ENCODE measurements at regions not wholly inside any gene's neighbourhood (a gene's known extent, or its start where the extent isn't known, plus 50 kb on each side); places are given as distances from the start of the nearest gene placed in this dataset.

- ChIA-PET CTCF (no interaction called here), POLR2A (ENCODE audit: unreplicated experiment) (no interaction called here)
- H3K36me3 ChIP-seq (ENCODE audit: low read depth) = no peaks in the 10 kb centered on the region
- TF ChIP-seq, protein P1, sequence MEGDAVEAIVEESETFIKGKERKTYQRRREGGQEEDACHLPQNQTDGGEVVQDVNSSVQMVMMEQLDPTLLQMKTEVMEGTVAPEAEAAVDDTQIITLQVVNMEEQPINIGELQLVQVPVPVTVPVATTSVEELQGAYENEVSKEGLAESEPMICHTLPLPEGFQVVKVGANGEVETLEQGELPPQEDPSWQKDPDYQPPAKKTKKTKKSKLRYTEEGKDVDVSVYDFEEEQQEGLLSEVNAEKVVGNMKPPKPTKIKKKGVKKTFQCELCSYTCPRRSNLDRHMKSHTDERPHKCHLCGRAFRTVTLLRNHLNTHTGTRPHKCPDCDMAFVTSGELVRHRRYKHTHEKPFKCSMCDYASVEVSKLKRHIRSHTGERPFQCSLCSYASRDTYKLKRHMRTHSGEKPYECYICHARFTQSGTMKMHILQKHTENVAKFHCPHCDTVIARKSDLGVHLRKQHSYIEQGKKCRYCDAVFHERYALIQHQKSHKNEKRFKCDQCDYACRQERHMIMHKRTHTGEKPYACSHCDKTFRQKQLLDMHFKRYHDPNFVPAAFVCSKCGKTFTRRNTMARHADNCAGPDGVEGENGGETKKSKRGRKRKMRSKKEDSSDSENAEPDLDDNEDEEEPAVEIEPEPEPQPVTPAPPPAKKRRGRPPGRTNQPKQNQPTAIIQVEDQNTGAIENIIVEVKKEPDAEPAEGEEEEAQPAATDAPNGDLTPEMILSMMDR (conservative IDR thresholded peaks at IDR 0.05) = no peak
- no peak for TF ChIP-seq EZH2 (IDR thresholded peaks at IDR 0.05; ENCODE audit: low read depth)
- intact Hi-C loops (cut with micrococcal nuclease; ENCODE audit: unreplicated experiment) = no loop called here
- no peaks in the 10 kb centered on the region for H3F3A ChIP-seq (ENCODE audit: insufficient read depth, low read depth)
- no peaks in the 10 kb centered on the region for H3K4me1 ChIP-seq (replicated peaks; ENCODE audit: insufficient read depth)
- no peak overlapping the region for H2AFZ ChIP-seq
- peaks cover 3% of the 10 kb centered on the region; the same call in 1 of the 2 replicates for H3K27me3 ChIP-seq (ENCODE audit: insufficient read depth, low read depth)
- H3K4me3 ChIP-seq = no peak overlapping the region
- H3K4me2 ChIP-seq = no peak overlapping the region
- no peaks in the 10 kb centered on the region for H3K79me2 ChIP-seq (ENCODE audit: low read depth)
- DNase-seq = no peak
- no TSS peak for BruUV-seq (replicated peaks)
- H3K9me3 ChIP-seq (ENCODE audit: insufficient read depth, low read depth) = no peaks in the 10 kb centered on the region
- H3K9me2 ChIP-seq (ENCODE audit: insufficient read depth) = no peaks in the 10 kb centered on the region
- H4K20me1 ChIP-seq (ENCODE audit: insufficient read depth) = no peaks in the 10 kb centered on the region
- H3K27ac ChIP-seq = no peak overlapping the region
Observed at GRCh38 chr1:104929280-104929679, 1179.6 kb downstream of the AMY1C start.

DNA sequence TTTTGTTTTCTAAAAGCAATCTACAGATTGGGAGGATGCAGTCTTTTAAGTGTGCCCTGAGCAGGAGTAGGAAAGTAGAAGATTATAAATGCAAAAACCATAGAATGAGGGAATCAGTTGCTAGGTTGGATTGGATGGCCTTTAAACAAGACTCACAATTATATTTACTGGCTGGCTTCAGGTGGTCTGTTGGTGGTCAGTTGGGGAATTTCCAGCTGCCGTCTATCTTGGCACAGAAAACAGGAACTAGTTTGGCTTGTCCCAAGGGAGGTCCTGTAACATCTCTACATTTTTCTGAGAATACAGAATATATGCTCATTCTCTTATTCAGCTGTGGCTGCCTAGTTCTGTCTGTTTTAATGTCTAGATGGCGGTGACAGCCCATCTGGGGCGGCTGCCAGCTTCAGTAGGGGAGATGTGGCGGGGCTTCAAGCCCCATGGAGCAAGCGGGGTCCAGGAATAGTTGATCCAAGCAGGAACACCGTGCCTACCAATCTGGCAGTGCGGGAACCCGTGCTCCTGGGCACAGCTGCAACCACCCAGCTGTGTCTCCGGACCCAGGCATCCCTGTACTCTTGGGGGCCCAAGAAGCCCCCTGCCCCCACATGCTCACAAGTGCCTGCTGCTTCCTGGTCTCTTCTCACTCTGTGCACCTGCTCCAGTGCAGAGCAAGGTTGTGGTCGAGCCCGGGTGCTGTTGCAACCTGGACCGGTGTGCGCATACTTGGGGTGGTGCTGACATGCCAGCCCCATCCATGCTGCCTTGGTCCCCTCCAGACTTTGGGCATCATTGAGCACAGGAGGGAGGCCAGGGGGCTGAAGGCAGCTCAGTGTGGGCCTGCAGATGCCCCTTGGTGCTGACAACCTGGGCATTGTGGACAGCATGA lies 1182.6 kb downstream of the AMY1C start:
- Histone ChIP-seq H3K4me3 (no peak overlapping the region), H3K79me2 (ENCODE audit: low read depth) (no peaks in the 10 kb centered on the region), H3K27ac (no peak overlapping the region), H3K9me3 (ENCODE audit: insufficient read depth, low read depth) (no peaks in the 10 kb centered on the region), H3F3A (ENCODE audit: insufficient read depth, low read depth) (no peaks in the 10 kb centered on the region), H4K20me1 (ENCODE audit: insufficient read depth) (no peaks in the 10 kb centered on the region), H3K27me3 (ENCODE audit: insufficient read depth, low read depth) (peaks cover 4% of the 10 kb centered on the region; the same call in 1 of the 2 replicates), H3K9me2 (ENCODE audit: insufficient read depth) (no peaks in the 10 kb centered on the region), H2AFZ (no peak overlapping the region), H3K4me1 (replicated peaks; ENCODE audit: insufficient read depth) (no peaks in the 10 kb centered on the region), H3K36me3 (ENCODE audit: low read depth) (no peaks in the 10 kb centered on the region), H3K4me2 (no peak overlapping the region)
- no peak for TF ChIP-seq EZH2 (IDR thresholded peaks at IDR 0.05; ENCODE audit: low read depth)
- TF ChIP-seq, protein P1 (conservative IDR thresholded peaks at IDR 0.05) = no peak
- intact Hi-C loops (cut with micrococcal nuclease; ENCODE audit: unreplicated experiment) = no loop called here
- BruUV-seq (replicated peaks) = no TSS peak
- no peak for DNase-seq
- ChIA-PET POLR2A (ENCODE audit: unreplicated experiment) (no interaction called here), CTCF (no interaction called here)

GRCh38 chr1:104932949-104933679 lies 1183.4 kb downstream of the AMY1C start:
- no peak overlapping the region for H3K4me3 ChIP-seq

More at GRCh38 chr1:104932949-104933679, 1183.4 kb downstream of the AMY1C start:
- Histone ChIP-seq H3K9me2 (ENCODE audit: insufficient read depth) (no peaks in the 10 kb centered on the region), H3K4me2 (no peak overlapping the region), H3K27ac (no peak overlapping the region), H3F3A (ENCODE audit: insufficient read depth, low read depth) (no peaks in the 10 kb centered on the region), H2AFZ (no peak overlapping the region), H3K4me1 (replicated peaks; ENCODE audit: insufficient read depth) (no peaks in the 10 kb centered on the region), H3K79me2 (ENCODE audit: low read depth) (no peaks in the 10 kb centered on the region), H3K27me3 (ENCODE audit: insufficient read depth, low read depth) (peaks cover 4% of the 10 kb centered on the region; the same call in 1 of the 2 replicates), H3K36me3 (ENCODE audit: low read depth) (no peaks in the 10 kb centered on the region), H4K20me1 (ENCODE audit: insufficient read depth) (no peaks in the 10 kb centered on the region), H3K9me3 (ENCODE audit: insufficient read depth, low read depth) (no peaks in the 10 kb centered on the region)
- no peak for DNase-seq
- ChIA-PET POLR2A (ENCODE audit: unreplicated experiment) (no interaction called here), CTCF (no interaction called here)
- TF ChIP-seq EZH2 (IDR thresholded peaks at IDR 0.05; ENCODE audit: low read depth) = no peak
- TF ChIP-seq, protein P1 (conservative IDR thresholded peaks at IDR 0.05) = no peak
- intact Hi-C loops (cut with micrococcal nuclease; ENCODE audit: unreplicated experiment) = no loop called here
- BruUV-seq (replicated peaks) = no TSS peak

All from PC-9 (cell line).